Glomerular endothelial cell (primary cell): ENCODE measurements at regions not wholly inside any gene's neighbourhood (a gene's known extent, or its start where the extent isn't known, plus 50 kb on each side); places are given as distances from the start of the nearest gene placed in this dataset.

Experiments used
- DNase-seq: peaks from one replicate; pipeline ENCODE4 v3.0.0-alpha.2; 2011; ENCODE audit warnings: low read depth, low spot score; ENCODE audit errors: extremely low read depth

DNA sequence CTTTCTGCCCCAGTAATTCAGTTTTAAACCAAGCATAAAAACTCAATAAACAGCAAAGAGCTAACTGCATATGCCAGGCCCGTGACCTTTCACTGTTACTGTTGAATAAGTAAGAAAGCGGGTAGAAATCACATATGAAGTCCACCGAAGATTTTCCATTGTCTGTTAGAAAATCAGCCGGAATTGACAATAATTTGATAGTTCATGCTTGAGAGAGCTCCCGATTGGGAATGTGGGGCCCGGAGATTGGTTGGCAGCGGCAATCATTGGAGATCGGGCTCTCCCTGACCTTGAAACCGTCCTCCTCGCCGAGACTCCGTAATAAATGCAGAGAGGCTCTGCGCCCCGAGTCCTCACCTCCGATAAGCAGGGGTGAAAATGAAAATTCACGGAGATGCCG, 709.6 kb downstream of the BRD1 start:
- DNase-seq: no peak

DNA sequence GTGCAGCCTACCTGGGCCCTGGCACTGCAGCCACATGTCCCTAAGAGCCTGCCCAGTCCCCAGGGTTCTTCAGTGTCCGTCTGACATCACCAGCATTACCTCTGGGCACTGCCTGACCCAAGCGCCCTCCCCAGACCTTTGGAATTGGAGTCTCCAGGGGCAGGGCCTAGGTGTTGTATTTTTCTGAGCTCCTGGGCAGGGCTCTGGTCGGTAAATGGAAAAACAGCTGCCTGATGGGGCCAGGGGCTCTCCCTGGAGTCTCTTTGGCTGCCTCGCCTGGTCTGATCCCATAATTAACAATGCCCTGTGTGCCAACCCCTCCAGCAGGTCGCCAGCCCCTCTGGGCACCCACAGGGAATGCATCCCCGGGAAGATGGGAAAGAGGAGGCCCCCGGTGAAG, 710.2 kb downstream of the BRD1 start:
- no peak for DNase-seq

DNA sequence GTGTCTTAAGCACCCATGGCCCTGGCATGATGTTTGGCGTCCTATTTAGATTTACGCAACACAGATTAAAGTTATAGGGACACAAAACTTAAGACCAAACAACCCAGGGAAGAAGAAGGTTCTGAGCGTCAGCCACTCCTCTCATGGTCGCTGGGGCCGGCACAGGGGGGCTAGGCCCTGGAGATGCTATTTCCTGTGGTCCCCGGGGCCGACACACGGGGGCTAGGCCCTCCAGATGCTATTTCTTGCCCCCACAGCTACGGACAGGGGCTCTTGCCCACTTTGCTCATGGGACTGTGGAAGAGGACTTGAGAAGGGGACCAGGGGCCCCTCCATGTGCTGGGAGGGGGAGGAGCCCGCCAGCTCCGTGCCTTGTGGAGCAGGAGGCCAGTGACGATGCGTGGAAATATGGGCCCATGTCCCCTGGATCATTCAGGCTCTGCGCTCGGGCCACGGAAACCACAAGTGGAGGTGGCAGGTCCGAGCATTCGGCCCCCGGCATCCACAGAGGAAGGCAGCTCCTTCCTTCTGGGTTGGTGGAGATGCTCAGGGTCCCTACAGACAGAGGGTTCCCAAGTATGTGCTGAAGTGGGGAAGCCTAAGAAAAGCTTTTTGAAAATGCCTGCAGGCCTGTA, 711.1 kb downstream of the BRD1 start:
- no peak for DNase-seq

DNA sequence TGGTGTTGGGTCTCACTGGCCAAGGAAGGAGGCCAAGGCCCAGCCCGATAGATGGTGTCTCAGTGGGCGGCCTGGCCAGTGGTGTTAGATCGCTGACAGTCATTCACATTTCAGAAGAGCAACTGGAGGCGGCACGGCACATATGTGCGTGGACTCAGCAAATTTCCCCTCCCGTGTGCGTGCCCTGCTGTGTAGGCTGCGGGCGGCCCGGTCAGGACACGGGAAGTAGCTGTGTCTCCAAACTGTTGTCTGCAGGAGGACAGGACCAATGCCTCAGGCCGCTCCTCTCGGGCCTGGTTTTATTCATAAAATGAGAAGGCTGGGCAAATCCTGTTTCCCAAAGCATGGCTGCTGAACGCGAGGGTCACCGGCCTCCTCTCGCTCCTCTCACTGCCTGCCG, 711.7 kb downstream of the BRD1 start:
- no peak for DNase-seq

DNA sequence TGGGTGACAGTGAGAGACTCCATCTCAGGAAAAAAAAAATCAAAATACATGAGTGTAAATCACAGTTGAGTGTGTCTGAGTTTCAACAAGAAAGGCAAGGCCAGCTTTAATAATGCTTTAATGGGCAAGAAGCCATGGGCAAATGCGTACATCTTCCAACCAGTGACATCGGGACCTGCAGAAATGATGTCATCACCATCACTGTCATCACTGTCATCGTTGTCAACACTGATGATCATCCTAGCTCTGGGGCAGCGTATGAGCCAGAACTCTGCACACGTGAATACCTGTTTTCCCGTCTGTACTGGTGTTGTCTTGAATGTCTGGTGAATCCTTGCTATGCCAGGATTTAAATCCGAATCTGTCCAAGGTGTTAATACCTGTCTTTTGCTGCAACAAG, 712.5 kb downstream of the BRD1 start:
- DNase-seq: no peak

DNA sequence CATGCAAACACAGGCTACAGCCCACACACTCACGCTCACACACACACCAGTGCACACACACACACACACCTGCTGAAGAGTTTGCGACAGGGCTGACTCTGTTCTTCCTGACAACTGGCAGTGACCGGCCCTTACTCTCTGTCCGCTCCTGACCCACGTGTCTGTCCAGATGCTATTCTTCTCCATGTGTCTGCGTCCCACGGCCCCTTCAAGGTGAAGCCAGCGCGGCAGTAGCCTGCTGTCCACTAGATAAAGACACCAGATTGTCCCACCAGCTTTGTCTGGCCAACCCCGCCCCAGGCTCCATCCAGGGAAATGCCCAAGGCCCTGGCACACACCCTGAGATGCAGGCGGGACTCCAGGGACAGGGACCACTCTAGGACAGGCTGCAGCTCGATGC, 713.9 kb downstream of the BRD1 start:
- no peak for DNase-seq

DNA sequence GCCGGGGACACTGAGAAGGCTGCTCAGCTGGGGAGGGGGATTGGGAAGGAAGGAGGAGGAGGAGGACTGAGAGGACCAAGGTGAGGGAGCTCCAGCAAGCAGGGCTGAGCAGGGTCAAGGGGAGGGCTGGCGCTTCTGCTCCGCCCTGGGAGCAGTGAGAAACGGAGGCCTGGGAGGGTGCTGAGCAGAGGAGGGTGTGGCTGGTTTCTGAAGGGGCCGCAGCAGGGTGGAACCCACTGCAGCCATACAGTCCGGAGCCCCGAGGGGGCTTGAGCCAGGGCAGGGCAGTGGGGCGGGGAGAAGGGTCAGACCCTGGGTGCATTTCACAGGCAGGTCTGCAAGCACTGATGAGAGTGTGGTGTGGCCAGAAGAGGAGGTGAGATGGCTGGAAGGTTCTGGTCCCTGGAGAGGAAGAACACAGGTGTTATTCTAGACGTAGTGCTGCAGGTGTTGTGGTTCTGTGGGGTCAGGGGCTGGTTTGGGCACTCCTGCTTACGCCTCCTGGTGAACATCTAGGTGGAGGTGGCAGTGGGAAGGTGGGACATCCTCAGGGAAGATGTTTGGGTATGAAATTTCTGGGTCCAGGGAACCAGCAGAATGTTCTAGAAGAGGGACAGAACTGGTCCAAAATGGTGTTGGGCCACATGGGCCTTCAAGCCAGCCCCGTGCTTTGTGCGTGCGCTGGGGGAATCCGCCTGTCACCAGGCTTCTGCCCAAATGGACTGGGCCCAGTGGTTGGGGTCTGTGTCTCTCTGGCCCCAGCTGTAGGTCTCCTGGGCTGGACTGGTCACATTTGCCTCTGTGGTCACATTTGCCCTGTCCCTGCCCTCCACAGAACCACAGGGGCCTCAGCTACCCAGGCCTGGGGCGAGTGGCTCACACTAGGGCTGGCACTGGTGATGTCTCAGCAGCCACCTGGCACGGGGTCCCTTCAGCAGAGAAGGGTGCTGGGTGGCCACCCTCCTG, 714.7 kb downstream of the BRD1 start:
- DNase-seq: no peak

GRCh38 chr22:49112176-49112575, 715.5 kb downstream of the BRD1 start:
- no peak for DNase-seq

DNA sequence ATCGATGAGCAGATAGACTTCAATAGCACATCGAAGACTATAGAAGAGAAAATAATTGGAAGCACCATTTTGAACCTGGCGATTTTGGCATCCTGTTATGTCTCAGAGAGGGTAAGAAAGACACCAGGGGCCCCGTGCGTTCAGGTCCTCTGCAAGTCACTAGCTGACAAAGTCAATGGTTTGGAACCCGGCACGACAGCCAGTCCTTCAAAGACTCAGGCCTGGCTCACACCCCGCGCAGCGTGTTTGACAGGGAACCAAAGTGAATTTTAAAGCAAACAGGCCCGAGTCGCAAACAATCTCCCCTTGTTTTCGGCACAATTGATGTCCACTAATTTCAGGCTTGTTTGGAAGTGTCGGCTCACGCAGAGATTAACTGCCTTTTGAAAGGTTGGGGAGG, 716.6 kb downstream of the BRD1 start:
- no peak for DNase-seq

DNA sequence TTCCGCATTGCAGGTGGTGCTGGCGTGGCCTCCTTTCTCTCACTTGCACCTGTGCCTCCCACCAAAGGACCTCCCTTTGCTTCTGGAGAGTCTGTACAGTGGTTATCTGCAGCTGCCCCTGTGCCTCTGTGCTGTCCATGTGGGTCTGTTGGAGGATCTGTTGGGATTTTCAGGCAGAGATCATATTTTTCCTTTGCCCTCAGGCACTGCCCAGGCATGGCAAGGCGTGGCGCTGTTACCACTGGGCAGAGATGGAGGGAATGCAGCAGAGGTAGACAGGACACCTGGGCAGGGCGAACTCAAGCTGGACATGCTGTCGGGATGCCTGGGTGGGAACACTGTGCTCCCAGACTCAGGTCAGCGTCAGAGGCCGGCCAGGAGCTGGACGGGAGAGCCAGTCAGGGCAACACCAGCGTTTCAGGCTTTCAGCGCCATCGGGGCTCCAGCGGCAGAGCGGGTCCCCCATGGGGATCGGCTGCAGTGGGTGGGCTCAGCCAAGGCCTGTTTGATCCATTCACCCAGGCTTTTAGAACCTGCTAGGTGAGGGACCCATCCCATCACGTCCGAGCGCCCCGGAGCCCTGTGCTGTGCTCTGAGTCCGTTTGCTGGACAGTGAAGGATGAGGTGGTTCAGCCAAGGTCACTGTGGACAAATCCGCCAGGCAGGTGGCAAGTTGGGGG, 718.9 kb downstream of the BRD1 start:
- DNase-seq: no peak

DNA sequence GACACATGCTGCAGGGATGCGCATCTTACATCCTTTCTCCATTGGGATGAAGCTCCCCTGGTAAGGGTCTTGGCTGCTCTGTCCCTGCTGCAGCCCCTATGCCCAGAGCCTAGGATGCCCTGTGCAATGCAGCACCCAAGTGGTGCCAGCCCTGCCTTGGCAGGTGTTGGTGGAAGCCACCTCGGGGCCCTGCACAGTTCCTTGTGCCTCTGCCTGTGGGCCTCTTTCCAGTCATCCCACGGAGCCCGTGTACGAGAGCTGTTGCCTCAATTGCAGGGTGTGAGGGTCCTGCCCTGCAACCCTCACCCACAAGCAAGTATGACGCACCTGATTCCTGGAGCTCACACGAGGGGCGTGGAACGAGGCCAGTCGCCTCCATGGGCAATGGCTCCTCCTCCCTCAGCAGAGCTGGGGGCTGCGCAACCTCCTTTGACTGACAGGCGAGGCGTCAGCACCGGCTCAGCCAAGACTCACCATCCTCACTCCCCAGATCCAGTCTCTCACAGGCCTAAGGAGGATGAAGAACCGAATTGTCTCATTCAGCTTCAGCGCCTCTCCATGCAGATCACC, 719.6 kb downstream of the BRD1 start:
- no peak for DNase-seq

DNA sequence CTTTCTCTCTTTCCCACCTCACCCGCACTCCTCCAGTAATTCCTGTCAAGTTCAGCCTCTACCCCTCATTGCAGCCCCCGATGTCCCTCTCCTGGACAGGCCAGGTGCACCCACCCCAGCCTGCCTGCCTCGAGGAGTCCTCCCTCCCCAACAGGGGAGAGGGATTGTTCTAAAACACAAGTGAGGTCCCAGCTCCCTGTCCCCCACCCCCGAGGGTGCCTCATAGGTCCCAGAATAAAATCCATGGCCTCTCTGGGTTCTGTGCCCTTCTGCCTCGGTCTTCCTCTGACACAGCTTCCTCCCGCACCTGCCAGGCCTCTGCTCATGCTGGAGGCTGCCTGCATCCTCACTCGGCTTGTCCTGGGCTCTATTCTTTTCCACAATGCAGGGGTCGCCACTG, 720.1 kb downstream of the BRD1 start:
- DNase-seq: no peak

- no peak for DNase-seq
Measured at GRCh38 chr22:49106842-49107152, 720.9 kb downstream of the BRD1 start.

DNA sequence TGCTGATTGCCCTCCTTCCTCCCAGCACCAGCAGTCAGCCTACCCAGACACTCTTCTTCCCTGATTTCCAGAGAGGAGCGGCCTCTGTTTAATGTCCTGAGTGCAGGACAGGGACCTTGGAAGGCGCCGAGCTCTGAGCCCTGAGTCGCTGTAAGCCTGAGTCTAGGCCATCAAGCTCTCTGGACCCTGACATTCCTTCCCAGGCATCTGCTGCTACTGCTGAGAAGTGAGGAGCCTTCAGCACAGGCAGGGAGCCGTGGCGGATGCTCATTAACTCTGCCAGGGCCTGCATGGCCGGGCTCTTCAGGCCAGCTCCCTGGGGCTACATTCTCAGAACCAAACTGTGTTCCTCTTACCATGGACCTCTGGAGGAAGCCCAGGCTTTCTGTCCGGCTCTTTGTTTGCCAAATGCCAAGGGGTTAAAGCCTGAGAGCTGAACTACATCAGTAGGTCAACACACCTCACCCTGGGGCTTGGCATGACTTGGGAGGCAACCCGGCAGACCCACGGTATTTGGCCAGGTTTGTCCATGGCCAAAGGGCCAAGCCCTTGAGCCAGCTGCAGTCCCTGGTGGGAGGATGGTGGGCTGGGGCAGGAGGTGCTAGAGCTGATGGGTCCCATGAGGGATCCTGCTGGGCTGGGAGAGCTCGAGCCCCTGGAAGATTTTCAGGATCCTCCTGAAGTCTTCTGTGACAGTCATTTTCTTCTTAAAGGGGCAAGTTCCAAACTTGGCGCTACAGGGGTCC, 721.4 kb downstream of the BRD1 start:
- no peak for DNase-seq

GRCh38 chr22:49104434-49104833, 723.2 kb downstream of the BRD1 start:
- no peak for DNase-seq

DNA sequence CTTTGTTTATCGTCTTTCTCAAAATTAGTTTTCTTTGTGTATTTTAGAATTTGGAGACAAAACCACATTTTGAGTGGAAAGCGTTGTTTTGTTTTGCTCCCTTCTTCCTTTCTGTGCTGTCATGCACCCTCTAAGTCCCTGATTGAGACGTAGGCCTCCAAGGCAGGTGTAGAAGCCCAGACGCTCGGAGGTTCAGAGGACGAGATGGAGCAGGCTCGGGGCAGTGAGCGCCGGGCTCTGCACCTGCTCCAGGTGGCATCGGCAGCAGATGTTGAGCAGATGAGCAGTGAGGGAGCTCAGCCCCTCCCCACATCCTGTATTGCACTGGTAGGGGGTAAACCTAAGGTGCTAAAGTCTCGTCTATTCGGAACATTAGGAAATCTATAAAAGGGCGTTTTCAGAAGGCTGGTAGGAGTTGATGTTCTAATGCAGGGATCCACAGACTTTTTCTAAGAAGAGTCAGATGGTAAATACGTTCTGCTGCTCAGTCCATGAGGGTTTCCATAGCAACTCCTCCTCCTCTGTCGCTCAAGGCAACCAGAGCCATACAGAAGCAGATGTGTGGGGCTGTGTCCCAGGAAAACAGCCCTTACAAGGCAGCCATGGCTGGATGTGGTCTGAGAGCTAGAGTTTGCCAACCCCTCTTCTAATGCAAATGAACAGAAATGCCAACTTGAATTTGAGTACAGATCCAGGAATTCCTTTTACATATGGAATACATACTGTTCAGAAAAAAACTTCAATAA, 724.2 kb downstream of the BRD1 start:
- DNase-seq: no peak

DNA sequence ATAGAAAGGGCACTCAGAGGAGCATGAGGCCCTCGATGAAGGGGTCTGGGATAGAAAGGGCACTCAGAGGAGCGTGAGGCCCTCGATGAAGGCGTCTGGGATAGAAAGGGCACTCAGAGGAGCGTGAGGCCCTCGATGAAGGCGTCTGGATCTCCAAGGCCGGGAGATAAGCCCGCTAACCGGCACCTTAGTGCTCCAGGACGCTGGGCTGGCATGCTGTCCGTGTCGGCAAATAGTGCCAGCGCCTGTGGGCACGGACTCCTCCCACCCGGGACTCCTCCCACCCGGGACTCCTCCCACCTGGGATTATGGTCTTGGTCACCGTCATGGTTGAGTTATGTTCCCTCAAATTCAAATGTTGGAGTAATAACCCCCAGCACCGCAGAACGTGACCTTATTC, 725.3 kb downstream of the BRD1 start:
- DNase-seq: no peak

- no peak for DNase-seq
Measured at GRCh38 chr22:49101873-49102272, 725.8 kb downstream of the BRD1 start.

- no peak for DNase-seq
Measured at GRCh38 chr22:49101225-49101624, 726.4 kb downstream of the BRD1 start.

GRCh38 chr22:49100773-49101172, 726.9 kb downstream of the BRD1 start:
- no peak for DNase-seq
